ENCODE measurements at regions not wholly inside any gene's neighbourhood (a gene's known extent, or its start where the extent isn't known, plus 50 kb on each side); places are given as distances from the start of the nearest gene placed in this dataset.

- peaks cover 4% of the 10 kb centered on the region for H3K27me3 Mint-ChIP-seq (ENCODE audit: low read depth)
- H3K36me3 Mint-ChIP-seq (ENCODE audit: low read depth) = no peaks in the 10 kb centered on the region
- ChIA-PET POLR2A (no interaction called here), CTCF (no interaction called here)
- H3K27ac Mint-ChIP-seq = no peak overlapping the region
- H3K4me1 Mint-ChIP-seq (ENCODE audit: low read depth) = no peaks in the 10 kb centered on the region
- H3K4me3 Mint-ChIP-seq = no peak overlapping the region
- no peak for ATAC-seq
- H3K9me3 Mint-ChIP-seq (ENCODE audit: insufficient read depth) = no peaks in the 10 kb centered on the region
- DNase-seq = no peak
These were observed 178.3 kb downstream of the ACKR3 start for GRCh38 chr2:236747925-236748324.

- no peak for DNase-seq
These were observed 178.8 kb downstream of the ACKR3 start for GRCh38 chr2:236748385-236748784.

GRCh38 chr2:236748801-236749200, 179.2 kb downstream of the ACKR3 start:
- POLR2A ChIA-PET = no interaction called here
- Mint-ChIP-seq H3K36me3 (ENCODE audit: low read depth) (no peaks in the 10 kb centered on the region), H3K27ac (no peak overlapping the region), H3K4me1 (ENCODE audit: low read depth) (no peaks in the 10 kb centered on the region), H3K27me3 (ENCODE audit: low read depth) (peaks cover 4% of the 10 kb centered on the region), H3K4me3 (no peak overlapping the region), H3K9me3 (ENCODE audit: insufficient read depth) (no peaks in the 10 kb centered on the region)
- CTCF ChIA-PET = no interaction called here
- DNase-seq = no peak
- no peak for ATAC-seq

More at GRCh38 chr2:236748385-236748784, 178.8 kb downstream of the ACKR3 start:
- no peak overlapping the region for H3K4me3 Mint-ChIP-seq
- no peak overlapping the region for H3K27ac Mint-ChIP-seq
- POLR2A ChIA-PET = no interaction called here
- no peaks in the 10 kb centered on the region for H3K36me3 Mint-ChIP-seq (ENCODE audit: low read depth)
- no peak for ATAC-seq
- H3K27me3 Mint-ChIP-seq (ENCODE audit: low read depth) = peaks cover 4% of the 10 kb centered on the region
- no peaks in the 10 kb centered on the region for H3K9me3 Mint-ChIP-seq (ENCODE audit: insufficient read depth)
- H3K4me1 Mint-ChIP-seq (ENCODE audit: low read depth) = no peaks in the 10 kb centered on the region
- CTCF ChIA-PET = no interaction called here

GRCh38 chr2:236749346-236749745, 179.7 kb downstream of the ACKR3 start:
- CTCF ChIA-PET = no interaction called here
- Mint-ChIP-seq H3K4me1 (ENCODE audit: low read depth) (no peaks in the 10 kb centered on the region), H3K4me3 (no peak overlapping the region), H3K27me3 (ENCODE audit: low read depth) (peaks cover 3% of the 10 kb centered on the region), H3K9me3 (ENCODE audit: insufficient read depth) (no peaks in the 10 kb centered on the region), H3K27ac (no peak overlapping the region), H3K36me3 (ENCODE audit: low read depth) (no peaks in the 10 kb centered on the region)
- DNase-seq (no peak), ATAC-seq (no peak)
- POLR2A ChIA-PET = no interaction called here

- H3K4me1 Mint-ChIP-seq (ENCODE audit: low read depth) = no peaks in the 10 kb centered on the region
- no peak for DNase-seq
- no peaks in the 10 kb centered on the region for H3K36me3 Mint-ChIP-seq (ENCODE audit: low read depth)
- no peaks in the 10 kb centered on the region for H3K9me3 Mint-ChIP-seq (ENCODE audit: insufficient read depth)
- ATAC-seq = no peak
- no peak overlapping the region for H3K27ac Mint-ChIP-seq
- peaks cover 2% of the 10 kb centered on the region for H3K27me3 Mint-ChIP-seq (ENCODE audit: low read depth)
- H3K4me3 Mint-ChIP-seq = no peak overlapping the region
- ChIA-PET CTCF (no interaction called here), POLR2A (no interaction called here)
These were observed 182.5 kb downstream of the ACKR3 start for GRCh38 chr2:236752096-236752495.

- ChIA-PET POLR2A (no interaction called here), CTCF (no interaction called here)
- no peaks in the 10 kb centered on the region for H3K9me3 Mint-ChIP-seq (ENCODE audit: insufficient read depth)
- no peak overlapping the region for H3K27ac Mint-ChIP-seq
- no peaks in the 10 kb centered on the region for H3K4me1 Mint-ChIP-seq (ENCODE audit: low read depth)
- H3K27me3 Mint-ChIP-seq (ENCODE audit: low read depth) = peaks cover 2% of the 10 kb centered on the region
- ATAC-seq (no peak), DNase-seq (no peak)
- H3K36me3 Mint-ChIP-seq (ENCODE audit: low read depth) = no peaks in the 10 kb centered on the region
- H3K4me3 Mint-ChIP-seq = no peak overlapping the region
These were observed 184.1 kb downstream of the ACKR3 start for GRCh38 chr2:236753606-236754270.

- no peak overlapping the region for H3K27ac Mint-ChIP-seq
- no peaks in the 10 kb centered on the region for H3K9me3 Mint-ChIP-seq (ENCODE audit: insufficient read depth)
- CTCF ChIA-PET = interaction anchor here (0.5 kb wide), 1 partner anchor 411 kb away, joined by 3 read pairs; no protein-coding TSS in a partner anchor
- POLR2A ChIA-PET = no interaction called here
- no peak for ATAC-seq
- H3K4me1 Mint-ChIP-seq (ENCODE audit: low read depth) = no peaks in the 10 kb centered on the region
- DNase-seq = no peak
- H3K36me3 Mint-ChIP-seq (ENCODE audit: low read depth) = no peaks in the 10 kb centered on the region
- H3K4me3 Mint-ChIP-seq = no peak overlapping the region
- peaks cover 2% of the 10 kb centered on the region for H3K27me3 Mint-ChIP-seq (ENCODE audit: low read depth)
These were observed 184.8 kb downstream of the ACKR3 start for GRCh38 chr2:236754271-236754944.

GRCh38 chr2:236755278-236755840, 185.7 kb downstream of the ACKR3 start:
- H3K4me3 Mint-ChIP-seq = no peak overlapping the region
- H3K27ac Mint-ChIP-seq = no peak overlapping the region
- H3K4me1 Mint-ChIP-seq (ENCODE audit: low read depth) = no peaks in the 10 kb centered on the region
- POLR2A ChIA-PET = no interaction called here
- CTCF ChIA-PET = interaction anchor here (0.5 kb wide), 1 partner anchor 412 kb away, joined by 3 read pairs; no protein-coding TSS in a partner anchor
- peaks cover 7% of the 10 kb centered on the region for H3K27me3 Mint-ChIP-seq (ENCODE audit: low read depth)
- DNase-seq (no peak), ATAC-seq (no peak)
- H3K36me3 Mint-ChIP-seq (ENCODE audit: low read depth) = no peaks in the 10 kb centered on the region
- no peaks in the 10 kb centered on the region for H3K9me3 Mint-ChIP-seq (ENCODE audit: insufficient read depth)

GRCh38 chr2:236758406-236758805, 188.8 kb downstream of the ACKR3 start:
- Mint-ChIP-seq H3K36me3 (ENCODE audit: low read depth) (no peaks in the 10 kb centered on the region), H3K27me3 (ENCODE audit: low read depth) (peaks cover 7% of the 10 kb centered on the region), H3K4me1 (ENCODE audit: low read depth) (no peaks in the 10 kb centered on the region), H3K9me3 (ENCODE audit: insufficient read depth) (no peaks in the 10 kb centered on the region), H3K4me3 (no peak overlapping the region), H3K27ac (no peak overlapping the region)
- ATAC-seq (no peak), DNase-seq (no peak)
- ChIA-PET CTCF (no interaction called here), POLR2A (no interaction called here)

GRCh38 chr2:236760246-236760645, 190.6 kb downstream of the ACKR3 start:
- ChIA-PET POLR2A (no interaction called here), CTCF (no interaction called here)
- no peak for ATAC-seq
- Mint-ChIP-seq H3K4me3 (no peak overlapping the region), H3K4me1 (ENCODE audit: low read depth) (no peaks in the 10 kb centered on the region), H3K27me3 (ENCODE audit: low read depth) (peaks cover 7% of the 10 kb centered on the region), H3K9me3 (ENCODE audit: insufficient read depth) (no peaks in the 10 kb centered on the region), H3K36me3 (ENCODE audit: low read depth) (no peaks in the 10 kb centered on the region), H3K27ac (no peak overlapping the region)
- no peak for DNase-seq

- Mint-ChIP-seq H3K4me3 (no peak overlapping the region), H3K9me3 (ENCODE audit: insufficient read depth) (no peaks in the 10 kb centered on the region), H3K27me3 (ENCODE audit: low read depth) (peaks cover 7% of the 10 kb centered on the region), H3K27ac (no peak overlapping the region), H3K36me3 (ENCODE audit: low read depth) (no peaks in the 10 kb centered on the region), H3K4me1 (ENCODE audit: low read depth) (no peaks in the 10 kb centered on the region)
- POLR2A ChIA-PET = no interaction called here
- ATAC-seq (no peak), DNase-seq (no peak)
- CTCF ChIA-PET = no interaction called here
These were observed 191.7 kb downstream of the ACKR3 start for GRCh38 chr2:236761358-236761757.

GRCh38 chr2:236762628-236763027, 193.0 kb downstream of the ACKR3 start:
- Mint-ChIP-seq H3K27ac (no peak overlapping the region), H3K36me3 (ENCODE audit: low read depth) (no peaks in the 10 kb centered on the region), H3K4me1 (ENCODE audit: low read depth) (no peaks in the 10 kb centered on the region), H3K27me3 (ENCODE audit: low read depth) (peaks cover 7% of the 10 kb centered on the region), H3K4me3 (no peak overlapping the region), H3K9me3 (ENCODE audit: insufficient read depth) (no peaks in the 10 kb centered on the region)
- no peak for DNase-seq
- ATAC-seq = no peak
- CTCF ChIA-PET = no interaction called here
- POLR2A ChIA-PET = no interaction called here

Measured in activated CD8-positive, alpha-beta T cell treated with anti-CD3 and anti-CD28 coated beads, Interleukin-2, amount 10 ng/mL, durations not matched to agents 7 days and 5 days (primary cell).